Psoas muscle (tissue), 7 donors: ENCODE measurements at regions not wholly inside any gene's neighbourhood (a gene's known extent, or its start where the extent isn't known, plus 50 kb on each side); places are given as distances from the start of the nearest gene placed in this dataset.
A peak's percentile ranks its signal among the peaks of the same experiment; 100 is the strongest.

Experiments
- ATAC-seq, 4 donors: fragments of 200-7000 bp; cut with Tn5 transposase; one replicate each; pipeline ENCODE4 v1.9.1; 2020; ENCODE audit warnings: moderate library complexity in 3 of 4, mild to moderate bottlenecking in 2 of 4
- DNase-seq, 2 donors: peaks; one replicate each; pipeline ENCODE4 v3.0.0-alpha.2; 2020
- H3K27ac ChIP-seq: fragments of 200-600 bp; one replicate; pipeline ENCODE4 v1.8.0; 2022
- H3K27me3 ChIP-seq, 3 donors: fragments of 200-600 bp in 1 of 3; one replicate each; pipeline versions ENCODE4 v1.6.1 to v1.8.0; 2013 to 2022; ENCODE audit warnings: low read length in 2 of 3, mild to moderate bottlenecking in 2 of 3, moderate library complexity in 1 of 3; ENCODE audit not compliant: insufficient read depth in 3 of 3
- H3K36me3 ChIP-seq, 2 donors: fragments of 200-600 bp in 1 of 2; one replicate each; pipeline versions ENCODE4 v1.6.1 to v1.8.0; 2013 to 2022; ENCODE audit warnings: low read depth in 1 of 2, mild to moderate bottlenecking in 1 of 2, moderate library complexity in 1 of 2; ENCODE audit not compliant: insufficient read depth in 1 of 2
- H3K4me1 ChIP-seq: fragments of 200-600 bp; one replicate; pipeline ENCODE4 v1.8.0; 2022
- H3K4me3 ChIP-seq: fragments of 200-600 bp; one replicate; pipeline ENCODE4 v1.8.0; 2022; ENCODE audit warnings: mild to moderate bottlenecking
- H3K9me3 ChIP-seq: fragments of 200-600 bp; one replicate; pipeline ENCODE4 v1.8.0; 2022
- CTCF ChIP-seq: fragments of 200-600 bp; IDR thresholded peaks from one replicate; pipeline ENCODE4 v1.8.0; 2022; ENCODE audit warnings: antibody characterized with exemption
- WGBS, 3 donors: extraction: QIAGEN DNeasy Blood & Tissue Kit; methylation state at CpG; one replicate each; pipeline versions ENCODE4 v1.1.6 to v1.1.7; 2013; 5-methylcytosine and 5-hydroxymethylcytosine counted together
- intact Hi-C, 2 donors: fragments of 100-400 bp; cut with DNase I; formaldehyde crosslinking; loops; one replicate each; pipeline versions ENCODE4 v1.11.0 to v1.14.2; 2022
- donor health status: healthy with polysubstance abuse.
- donor health status: DM: no; HTN: no; CAD: no; lungs with moderate emphysema.
- donor health status: Bipolar disorder and iron deficiency.
- donor health status: healthy.
- donor health status: DM: yes; HTN: yes; CAD: no.
- donor health status: DM: no; HTN: no; CAD: no.
- donor health status: DM: yes; HTN: yes; CAD: no.

GRCh38 chr6:145367149-145367548 lies 368.2 kb downstream of the EPM2A start:
- H3K4me1 ChIP-seq, result no peaks in the 10 kb centered on the region
- H3K4me3 ChIP-seq, result no peak overlapping the region
- H3K36me3 ChIP-seq, result no peaks in the 10 kb centered on the region
- no peaks in the 10 kb centered on the region for H3K27me3 ChIP-seq
- H3K27ac ChIP-seq, result no peak overlapping the region
- TF ChIP-seq CTCF, result no peak
- intact Hi-C loops, result no loop called here
- WGBS, 3 donors, result 88 to 91% (median 89%) methylated on average over 5 of the region's 5 CpGs
- ATAC-seq (no peak), DNase-seq (no peak)
- peaks cover 5% of the 10 kb centered on the region for H3K9me3 ChIP-seq

- Histone ChIP-seq H3K4me3 (no peak overlapping the region), H3K36me3 (no peaks in the 10 kb centered on the region), H3K9me3 (peaks cover 5% of the 10 kb centered on the region), H3K27ac (no peak overlapping the region), H3K27me3 (no peaks in the 10 kb centered on the region), H3K4me1 (peaks cover 2% of the 10 kb centered on the region)
- 43 to 58% (median 49%) methylated on average over 5 of the region's 5 CpGs for WGBS, 3 donors
- no peak for DNase-seq
- ATAC-seq, result peak in 1 of 4 donors; percentile 40
- TF ChIP-seq CTCF, result no peak
- intact Hi-C loops, result no loop called here
These were observed 367.2 kb downstream of the EPM2A start for GRCh38 chr6:145368075-145368474.

DNA sequence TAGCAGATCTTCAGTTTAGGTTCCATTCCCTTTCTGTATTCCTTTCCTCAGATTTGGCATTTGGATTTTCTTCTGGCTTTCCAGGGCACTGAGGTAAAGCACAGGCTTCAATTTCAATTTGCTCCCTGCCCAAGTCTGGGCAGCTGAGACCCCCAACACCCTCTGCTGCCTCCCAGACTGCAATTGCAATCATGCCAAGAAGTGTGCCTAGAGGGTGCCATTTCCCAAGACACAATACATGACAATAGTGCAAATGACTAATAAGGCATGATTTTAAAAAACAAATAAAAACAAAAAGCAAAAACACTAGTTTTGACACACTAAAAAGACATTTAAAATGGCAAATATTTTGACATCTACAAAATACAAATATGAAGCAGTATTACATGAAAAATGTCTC lies 364.8 kb downstream of the EPM2A start:
- H3K27me3 ChIP-seq, result no peaks in the 10 kb centered on the region
- intact Hi-C loops, result no loop called here
- no peak overlapping the region for H3K27ac ChIP-seq
- no peak overlapping the region for H3K4me3 ChIP-seq
- DNase-seq (no peak), ATAC-seq (no peak)
- H3K36me3 ChIP-seq, result no peaks in the 10 kb centered on the region
- TF ChIP-seq CTCF, result no peak
- peaks cover 4% of the 10 kb centered on the region for H3K4me1 ChIP-seq
- no peaks in the 10 kb centered on the region for H3K9me3 ChIP-seq

DNA sequence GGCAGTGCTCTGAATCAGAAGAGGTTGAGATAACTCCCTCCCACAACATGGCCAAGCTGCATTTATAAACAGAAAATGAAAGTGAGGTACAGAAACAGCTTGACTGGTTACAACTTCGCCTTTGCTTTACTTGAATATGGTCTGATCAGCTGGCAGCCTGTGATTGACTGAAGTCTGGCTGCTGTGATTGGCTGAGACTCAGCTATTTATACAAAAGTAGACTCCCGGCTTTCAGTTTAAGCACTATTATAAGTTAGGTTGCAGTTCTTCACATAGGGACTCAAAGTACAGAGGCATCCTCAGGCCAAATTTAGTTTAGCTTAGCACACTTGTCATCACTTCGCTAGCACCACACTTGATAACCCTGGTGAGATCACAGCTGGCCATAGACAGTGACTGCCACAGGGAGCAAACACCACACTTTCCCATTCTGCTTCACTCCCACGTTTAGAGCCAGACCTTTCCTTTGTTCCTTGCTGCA lies 362.6 kb downstream of the EPM2A start:
- DNase-seq (no peak), ATAC-seq (peak; percentile 87 to 96 (median 96))
- Histone ChIP-seq H3K27ac (peak overlapping the region; percentile 58), H3K27me3 (no peaks in the 10 kb centered on the region), H3K4me1 (peaks cover 4% of the 10 kb centered on the region), H3K9me3 (peaks cover 7% of the 10 kb centered on the region), H3K36me3 (no peaks in the 10 kb centered on the region), H3K4me3 (peak overlapping the region; percentile 43)
- TF ChIP-seq CTCF, result no peak
- intact Hi-C loops, result no loop called here
- WGBS, 3 donors, result 13 to 28% (median 15%) methylated on average over 4 of the region's 4 CpGs

GRCh38 chr6:145373826-145374225 lies 361.5 kb downstream of the EPM2A start:
- no peak for ATAC-seq
- no peak overlapping the region for H3K27ac ChIP-seq

More at GRCh38 chr6:145373826-145374225, 361.5 kb downstream of the EPM2A start:
- peaks cover 12% of the 10 kb centered on the region for H3K9me3 ChIP-seq
- no peaks in the 10 kb centered on the region for H3K36me3 ChIP-seq
- no peak overlapping the region for H3K4me3 ChIP-seq
- TF ChIP-seq CTCF, result no peak
- no peak for DNase-seq
- no peaks in the 10 kb centered on the region for H3K27me3 ChIP-seq
- H3K4me1 ChIP-seq, result peaks cover 4% of the 10 kb centered on the region
- intact Hi-C loops, result no loop called here
- 56 to 85% (median 71%) methylated on average over 1 of the region's 1 CpG for WGBS, 3 donors
